NCI-H1105 (cell line): ENCODE measurements at regions not wholly inside any gene's neighbourhood (a gene's known extent, or its start where the extent isn't known, plus 50 kb on each side); places are given as distances from the start of the nearest gene placed in this dataset.

ENCODE experiments used
- DNase-seq: peaks from one replicate; lab custom pipeline; 2025; lab: John Stamatoyannopoulos, UW

GRCh38 chr2:239586651-239587310, 186.0 kb upstream of the HDAC4 start:
- DNase-seq = no peak

GRCh38 chr2:239585422-239585821, 184.6 kb upstream of the HDAC4 start:
- no peak for DNase-seq

GRCh38 chr2:239584986-239585385, 184.2 kb upstream of the HDAC4 start:
- DNase-seq = no peak

GRCh38 chr2:239583879-239584859, 183.3 kb upstream of the HDAC4 start:
- no peak for DNase-seq

- DNase-seq = no peak
Measured at GRCh38 chr2:239583171-239583878, 182.5 kb upstream of the HDAC4 start.

GRCh38 chr2:239582476-239582875, 181.7 kb upstream of the HDAC4 start:
- no peak for DNase-seq

GRCh38 chr2:239581352-239581901, 180.6 kb upstream of the HDAC4 start:
- no peak for DNase-seq

GRCh38 chr2:239580199-239580527, 179.3 kb upstream of the HDAC4 start:
- DNase-seq = no peak

GRCh38 chr2:239579524-239580198, 178.8 kb upstream of the HDAC4 start:
- DNase-seq = no peak

- DNase-seq = no peak
Measured at GRCh38 chr2:239579081-239579480, 178.3 kb upstream of the HDAC4 start.

- no peak for DNase-seq
Measured at GRCh38 chr2:239578381-239578780, 177.6 kb upstream of the HDAC4 start.

- no peak for DNase-seq
Measured at GRCh38 chr2:239577935-239578334, 177.1 kb upstream of the HDAC4 start.

- no peak for DNase-seq
Measured at GRCh38 chr2:239576784-239577685, 176.2 kb upstream of the HDAC4 start.

- no peak for DNase-seq
Measured at GRCh38 chr2:239575931-239576445, 175.2 kb upstream of the HDAC4 start.

- DNase-seq = no peak
Measured at GRCh38 chr2:239574434-239575156, 173.8 kb upstream of the HDAC4 start.

- no peak for DNase-seq
Measured at GRCh38 chr2:239574054-239574433, 173.2 kb upstream of the HDAC4 start.

GRCh38 chr2:239570971-239571520, 170.2 kb upstream of the HDAC4 start:
- no peak for DNase-seq

- no peak for DNase-seq
Measured at GRCh38 chr2:239570216-239570925, 169.6 kb upstream of the HDAC4 start.
